K562 (cell line): ENCODE measurements at regions not wholly inside any gene's neighbourhood (a gene's known extent, or its start where the extent isn't known, plus 50 kb on each side); places are given as distances from the start of the nearest gene placed in this dataset.

Experiments
- ATAC-seq: fragments of 200-7000 bp; cut with Tn5 transposase; 3 replicates; pipeline ENCODE4 v1.9.1; 2020; ENCODE audit warnings: moderate library complexity
- BruUV-seq: library from RNA; stranded (reverse); fragments of 400-500 nt; replicated peaks from 2 replicates; lab custom pipeline; 2021; lab: Mats Ljungman, UMichigan
- CTCF ChIA-PET: fragments of 300-600 bp; formaldehyde crosslinking; extraction: SDS; loops from one replicate; lab custom pipeline; 2021; ENCODE audit warnings: low intra/inter-chr PET ratio; lab: Yijun Ruan, JAX
- POLR2A ChIA-PET: fragments of 300-600, 350-650 bp; sonication (Branson Sonifier 250); formaldehyde crosslinking; extraction: SDS; loops from one replicate; lab custom pipeline; 2021; ENCODE audit warnings: antibody characterized with exemption, inconsistent platforms; lab: Yijun Ruan, JAX
- DNase-seq, 4 experiments: peaks; one replicate each; pipeline versions ENCODE4 v3.0.0 to v3.0.0-alpha.2; 2011 to 2018; ENCODE audit warnings: low spot score in 3 of 4, mixed read lengths in 3 of 4; ENCODE audit errors: extremely low read depth in 1 of 4
- FAIRE-seq: peaks from 2 replicates; lab custom pipeline; 2011; peaks lifted over from hg19 to GRCh38; lab: Jason Lieb, UNC
- H2AFZ ChIP-seq: 2 replicates; pipeline ENCODE4 v1.6.0; 2011; ENCODE audit warnings: low read depth, low read length, control low read depth, inconsistent platforms
- H3K27ac ChIP-seq: fragments of 200-600 bp; 3 replicates; pipeline ENCODE4 v1.8.0; 2011; ENCODE audit warnings: low read depth, mild to moderate bottlenecking, control low read depth, inconsistent platforms, low read length, moderate library complexity, mixed read lengths; ENCODE audit errors: extremely low read depth
- H3K27me3 ChIP-seq, 2 experiments: fragments of 300-600 bp in 1 of 2; 2 replicates in 1 of 2; 3 replicates in 1 of 2; pipeline versions ENCODE4 v1.6.0 to v1.8.0; 2011; ENCODE audit warnings: inconsistent platforms in 2 of 2, low read length in 2 of 2, mild to moderate bottlenecking in 1 of 2, mixed read lengths in 1 of 2, moderate library complexity in 1 of 2; ENCODE audit not compliant: control insufficient read depth in 2 of 2, insufficient read depth in 2 of 2
- H3K36me3 ChIP-seq: fragments of 300-600 bp; 3 replicates; pipeline ENCODE4 v1.8.0; 2011; ENCODE audit warnings: mild to moderate bottlenecking, low read length, inconsistent platforms; ENCODE audit not compliant: control insufficient read depth, insufficient read depth
- H3K4me1 ChIP-seq, 2 experiments: fragments of 200-600 bp in 1 of 2; replicated peaks in 1 of 2; 2 replicates in 1 of 2; 3 replicates in 1 of 2; pipeline versions ENCODE4 v1.5.1 to v1.8.0; 2011; ENCODE audit warnings: inconsistent platforms in 2 of 2, low read length in 2 of 2, mild to moderate bottlenecking in 1 of 2, mixed read lengths in 1 of 2, moderate library complexity in 1 of 2; ENCODE audit not compliant: control insufficient read depth in 2 of 2, insufficient read depth in 2 of 2
- H3K4me2 ChIP-seq: 2 replicates; pipeline ENCODE4 v1.6.1; 2011; ENCODE audit warnings: low read length, control low read depth, inconsistent platforms, mixed read lengths; ENCODE audit not compliant: insufficient read depth
- H3K4me3 ChIP-seq: fragments of 200-600 bp; sonication (generic), shearing (Covaris generic); 2 replicates; pipeline ENCODE4 v1.5.1; 2016; ENCODE audit warnings: control low read depth, inconsistent platforms
- H3K79me2 ChIP-seq: fragments of 200-600 bp; 3 replicates; pipeline ENCODE4 v1.8.0; 2011; ENCODE audit warnings: low read length, inconsistent platforms; ENCODE audit not compliant: control insufficient read depth, insufficient read depth
- H3K9ac ChIP-seq, 2 experiments: 2 replicates each; pipeline versions ENCODE4 v1.6.0 to v1.6.1; 2011; ENCODE audit warnings: low read depth in 2 of 2, low read length in 2 of 2, control low read depth in 1 of 2, inconsistent platforms in 1 of 2, mild to moderate bottlenecking in 1 of 2, mixed read lengths in 1 of 2; ENCODE audit not compliant: insufficient read depth in 1 of 2
- H3K9me1 ChIP-seq: one replicate; pipeline ENCODE4 v1.6.0; 2011; ENCODE audit warnings: inconsistent platforms, mild to moderate bottlenecking, low read length, moderate library complexity; ENCODE audit not compliant: control insufficient read depth, insufficient read depth
- H3K9me3 ChIP-seq: replicated peaks from 2 replicates; pipeline ENCODE4 v1.5.1; 2011; ENCODE audit warnings: low read depth, low read length, inconsistent platforms; ENCODE audit not compliant: control insufficient read depth, insufficient read depth
- H4K20me1 ChIP-seq: replicated peaks from 2 replicates; pipeline ENCODE4 v1.6.1; 2011; ENCODE audit warnings: low read length, inconsistent platforms, mixed read lengths; ENCODE audit not compliant: control insufficient read depth, insufficient read depth
- KAT2B ChIP-seq: IDR thresholded peaks from one replicate; pipeline ENCODE4 v1.6.1; 2012; ENCODE audit warnings: low read depth, mild to moderate bottlenecking, control low read depth, inconsistent platforms, low read length, moderate library complexity
- KDM4B ChIP-seq, 2 experiments: fragments of 450-650 bp in 1 of 2; sonication (generic) in 1 of 2; IDR thresholded peaks; 2 replicates each; pipeline ENCODE4 v1.6.1; 2016 to 2017; ENCODE audit warnings: borderline replicate concordance in 2 of 2, antibody characterized with exemption in 1 of 2, low read depth in 1 of 2, mild to moderate bottlenecking in 1 of 2
- KLF1 ChIP-seq: fragments of 450-650 bp; IDR thresholded peaks from 2 replicates; pipeline ENCODE4 v1.6.1; 2016; ENCODE audit warnings: missing genetic modification characterization, missing compliant biosample characterization
- WGBS: fragments of 100-300 bp; shearing (Covaris generic); methylation state at CpG from one replicate; pipeline ENCODE4 v1.1.6; 2016; ENCODE audit warnings: low coverage, mixed read lengths; ENCODE audit not compliant: insufficient coverage; ENCODE audit errors: missing lambda C conversion rate; 5-methylcytosine and 5-hydroxymethylcytosine counted together
- in situ Hi-C: fragments of 300-500 bp; cut with MboI; formaldehyde crosslinking; loops from 4 replicates; pipeline ENCODE4 v1.15.0; 2018; ENCODE audit warnings: inconsistent platforms, mixed read lengths
- intact Hi-C: fragments of 100-400 bp; cut with micrococcal nuclease; formaldehyde crosslinking; loops from 2 replicates; pipeline ENCODE4 v1.14.2; 2022
- TF ChIP-seq, protein P1 (sequence below): sonication (generic); formaldehyde crosslinking; IDR thresholded peaks from 2 replicates; pipeline ENCODE4 v1.8.1; 2023; ENCODE audit warnings: missing genetic modification reagents, mild to moderate bottlenecking, borderline replicate concordance

DNA sequence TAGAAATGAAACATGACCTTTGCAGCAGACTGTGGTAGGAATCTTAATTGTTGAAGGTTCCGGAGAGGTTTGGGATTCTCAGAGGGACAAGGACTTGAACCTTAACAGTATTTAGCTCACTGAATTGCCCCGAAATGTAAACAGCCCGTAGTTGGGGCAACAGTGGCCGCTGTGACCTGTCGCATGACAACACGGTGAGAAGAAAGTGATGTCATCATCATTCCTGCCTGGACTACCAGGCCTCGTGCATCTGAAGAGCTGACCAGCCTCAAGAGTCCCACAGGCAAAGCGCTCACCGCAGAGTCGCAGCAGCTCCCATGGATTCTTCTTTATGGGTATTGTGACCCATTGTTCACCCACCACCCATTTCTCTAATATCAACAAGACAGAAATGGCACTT lies 250.6 kb downstream of the KLF6 start (continued):
- no peak for TF ChIP-seq KDM4B (IDR thresholded peaks at IDR 0.05; ENCODE audit: borderline replicate concordance in 2 of 2, low read depth in 1 of 2)
- TF ChIP-seq, all 486 proteins: peak for 12

DNA sequence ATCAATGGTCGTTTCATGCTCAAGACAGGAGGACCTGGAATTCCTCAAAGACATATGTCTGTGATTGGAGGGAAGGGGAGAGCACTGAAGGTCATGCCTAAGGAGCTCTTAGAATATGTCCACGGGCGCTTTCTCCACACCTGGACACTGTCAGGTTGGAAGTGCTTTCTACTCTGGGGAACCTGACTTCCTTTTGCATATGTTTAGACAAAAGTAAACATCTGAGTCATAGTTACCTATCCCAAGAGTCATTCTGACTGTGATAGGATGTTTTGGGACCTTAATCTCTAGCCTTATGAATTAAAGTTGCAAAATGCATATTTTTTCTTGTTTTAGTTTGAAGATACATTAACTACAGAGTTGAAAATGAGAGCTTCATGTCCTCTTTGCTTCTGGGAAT lies 251.7 kb downstream of the KLF6 start:
- Histone ChIP-seq H3K9me1 (no peaks in the 10 kb centered on the region), H4K20me1 (no peaks in the 10 kb centered on the region), H3K9ac (no peak overlapping the region), H3K4me2 (no peak overlapping the region), H3K9me3 (no peaks in the 10 kb centered on the region), H3K79me2 (no peaks in the 10 kb centered on the region), H2AFZ (no peak overlapping the region), H3K27me3 (peaks cover 4 to 35% of the 10 kb centered on the region in 2 experiments; a peak in 4 of 5 replicates), H3K4me1 (peaks cover 0 to 2% of the 10 kb centered on the region in 2 experiments; a peak in 1 of 5 replicates), H3K36me3 (no peaks in the 10 kb centered on the region), H3K27ac (no peak overlapping the region), H3K4me3 (no peak overlapping the region)
- ATAC-seq, result no peak
- FAIRE-seq, result no peak
- CTCF ChIA-PET, result no interaction called here
- 18% methylated on average over 3 of the region's 3 CpGs for WGBS
- no peak for DNase-seq
- in situ Hi-C loops, result no loop called here
- no TSS peak for BruUV-seq
- TF ChIP-seq, protein P1, sequence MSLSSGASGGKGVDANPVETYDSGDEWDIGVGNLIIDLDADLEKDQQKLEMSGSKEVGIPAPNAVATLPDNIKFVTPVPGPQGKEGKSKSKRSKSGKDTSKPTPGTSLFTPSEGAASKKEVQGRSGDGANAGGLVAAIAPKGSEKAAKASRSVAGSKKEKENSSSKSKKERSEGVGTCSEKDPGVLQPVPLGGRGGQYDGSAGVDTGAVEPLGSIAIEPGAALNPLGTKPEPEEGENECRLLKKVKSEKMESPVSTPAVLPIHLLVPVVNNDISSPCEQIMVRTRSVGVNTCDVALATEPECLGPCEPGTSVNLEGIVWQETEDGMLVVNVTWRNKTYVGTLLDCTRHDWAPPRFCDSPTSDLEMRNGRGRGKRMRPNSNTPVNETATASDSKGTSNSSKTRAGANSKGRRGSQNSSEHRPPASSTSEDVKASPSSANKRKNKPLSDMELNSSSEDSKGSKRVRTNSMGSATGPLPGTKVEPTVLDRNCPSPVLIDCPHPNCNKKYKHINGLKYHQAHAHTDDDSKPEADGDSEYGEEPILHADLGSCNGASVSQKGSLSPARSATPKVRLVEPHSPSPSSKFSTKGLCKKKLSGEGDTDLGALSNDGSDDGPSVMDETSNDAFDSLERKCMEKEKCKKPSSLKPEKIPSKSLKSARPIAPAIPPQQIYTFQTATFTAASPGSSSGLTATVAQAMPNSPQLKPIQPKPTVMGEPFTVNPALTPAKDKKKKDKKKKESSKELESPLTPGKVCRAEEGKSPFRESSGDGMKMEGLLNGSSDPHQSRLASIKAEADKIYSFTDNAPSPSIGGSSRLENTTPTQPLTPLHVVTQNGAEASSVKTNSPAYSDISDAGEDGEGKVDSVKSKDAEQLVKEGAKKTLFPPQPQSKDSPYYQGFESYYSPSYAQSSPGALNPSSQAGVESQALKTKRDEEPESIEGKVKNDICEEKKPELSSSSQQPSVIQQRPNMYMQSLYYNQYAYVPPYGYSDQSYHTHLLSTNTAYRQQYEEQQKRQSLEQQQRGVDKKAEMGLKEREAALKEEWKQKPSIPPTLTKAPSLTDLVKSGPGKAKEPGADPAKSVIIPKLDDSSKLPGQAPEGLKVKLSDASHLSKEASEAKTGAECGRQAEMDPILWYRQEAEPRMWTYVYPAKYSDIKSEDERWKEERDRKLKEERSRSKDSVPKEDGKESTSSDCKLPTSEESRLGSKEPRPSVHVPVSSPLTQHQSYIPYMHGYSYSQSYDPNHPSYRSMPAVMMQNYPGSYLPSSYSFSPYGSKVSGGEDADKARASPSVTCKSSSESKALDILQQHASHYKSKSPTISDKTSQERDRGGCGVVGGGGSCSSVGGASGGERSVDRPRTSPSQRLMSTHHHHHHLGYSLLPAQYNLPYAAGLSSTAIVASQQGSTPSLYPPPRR, result no peak
- TF ChIP-seq KAT2B (no peak), KLF1 (tag) (no peak)
- POLR2A ChIA-PET, result interaction anchor here (0.6 to 0.7 kb wide), 2 partner anchors 11 to 70 kb away, joined by 3 read pairs; no protein-coding TSS in a partner anchor
- intact Hi-C loops, result no loop called here
